Stimulated activated CD4-positive, alpha-beta T cell treated with anti-CD3 and anti-CD28 coated beads, TNF-alpha, amount 100 ng/mL, for 4 hours (primary cell): ENCODE measurements at regions not wholly inside any gene's neighbourhood (a gene's known extent, or its start where the extent isn't known, plus 50 kb on each side); places are given as distances from the start of the nearest gene placed in this dataset.
"Not testable (repeated sequence)": the region's sequence is repeated elsewhere in the genome, so short reads cannot be mapped to it uniquely, and the experiment has no call there.

ENCODE experiments used
- DNase-seq, 3 experiments: peaks; one replicate each; pipeline ENCODE4 v3.0.0-alpha.2; 2020; ENCODE audit warnings: low read depth in 3 of 3

- DNase-seq: no peak
Measured at GRCh38 chr13:33340631-33341030, 55.1 kb upstream of the STARD13 start.

- DNase-seq: no peak
Measured at GRCh38 chr13:33341861-33342452, 56.4 kb upstream of the STARD13 start.

DNA sequence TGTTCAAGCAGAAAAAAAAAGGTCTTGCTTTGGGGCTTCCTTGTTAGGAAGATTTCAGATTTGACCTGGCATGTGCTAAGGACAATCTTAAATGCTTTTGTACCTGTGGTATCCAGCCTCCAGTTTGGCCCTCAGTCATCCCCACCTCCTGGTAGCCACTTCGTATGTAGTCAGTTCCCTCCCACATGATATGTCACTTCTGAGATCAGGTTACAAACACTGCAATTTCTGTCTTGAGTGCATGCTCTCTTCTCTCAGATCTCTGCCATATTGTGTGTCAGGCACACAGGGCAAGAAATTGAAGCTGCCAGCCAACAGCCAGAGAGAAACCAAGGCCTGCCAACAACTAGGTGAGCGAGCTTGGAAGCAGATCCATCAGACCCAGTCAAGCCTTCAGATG is 60.3 kb upstream of the STARD13 start:
- no peak for DNase-seq

DNA sequence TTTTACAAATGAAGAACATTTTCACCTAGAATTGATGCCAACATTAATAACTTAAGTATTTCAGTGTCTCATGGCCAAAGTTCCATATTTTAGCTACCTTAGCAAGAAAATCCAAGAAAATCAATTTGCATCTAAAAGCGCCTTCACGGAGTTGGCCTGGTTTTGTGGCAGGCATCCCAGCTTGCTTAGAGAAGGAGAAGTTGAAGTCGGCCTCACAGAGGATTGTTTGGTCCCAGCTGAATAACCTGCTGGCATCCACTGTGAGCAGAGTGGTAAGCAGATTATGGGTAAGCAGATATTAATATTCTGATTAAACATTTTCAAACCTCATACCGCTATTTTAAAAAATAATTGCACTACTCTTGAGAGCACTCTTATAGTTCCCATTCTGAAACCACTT is 62.3 kb upstream of the STARD13 start:
- no peak for DNase-seq

GRCh38 chr13:33348366-33348765 is 62.8 kb upstream of the STARD13 start:
- DNase-seq: no peak

- no peak for DNase-seq
Measured at GRCh38 chr13:33349288-33349985, 63.9 kb upstream of the STARD13 start.

- DNase-seq: no peak
Measured at GRCh38 chr13:33349986-33350826, 64.7 kb upstream of the STARD13 start.

DNA sequence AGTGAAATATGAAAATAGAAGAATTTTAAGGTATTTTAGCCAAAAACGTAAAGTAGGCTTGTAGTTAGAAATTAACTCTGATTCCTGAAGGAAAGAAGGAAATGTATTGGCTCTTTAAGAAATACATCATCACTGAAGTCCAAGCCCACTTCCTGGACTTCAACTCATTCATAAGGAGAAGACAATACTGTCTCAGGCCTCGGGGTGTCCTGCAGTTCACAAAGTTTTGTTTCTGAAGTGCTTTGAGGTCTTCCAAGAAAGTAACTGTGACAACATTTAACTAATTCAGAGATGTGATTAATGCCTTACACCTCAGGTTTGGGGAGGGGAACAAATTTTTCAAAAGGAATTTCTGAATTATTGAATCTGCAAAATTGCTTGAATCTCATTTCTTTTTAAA is 65.8 kb upstream of the STARD13 start:
- DNase-seq: no peak

DNA sequence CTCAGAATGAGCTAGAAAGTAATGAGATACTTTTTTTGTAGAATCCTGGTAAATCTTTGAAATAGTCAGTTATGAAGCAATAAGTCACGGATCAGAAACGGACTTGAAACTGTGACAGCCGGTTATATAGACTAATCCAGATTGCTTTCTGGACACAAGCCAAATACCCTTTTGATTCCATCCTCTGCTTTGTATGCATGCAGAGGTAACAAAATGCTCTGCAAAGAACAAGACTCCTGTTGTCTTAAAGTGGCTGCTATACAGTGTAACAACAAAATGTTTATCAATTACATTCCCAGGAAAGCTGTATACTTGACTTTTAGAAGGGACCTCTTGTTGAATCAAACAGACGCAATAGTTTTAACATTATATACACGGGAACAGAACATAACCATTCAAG is 66.5 kb upstream of the STARD13 start:
- no peak for DNase-seq

GRCh38 chr13:33352526-33352925 is 67.0 kb upstream of the STARD13 start:
- no peak for DNase-seq

DNA sequence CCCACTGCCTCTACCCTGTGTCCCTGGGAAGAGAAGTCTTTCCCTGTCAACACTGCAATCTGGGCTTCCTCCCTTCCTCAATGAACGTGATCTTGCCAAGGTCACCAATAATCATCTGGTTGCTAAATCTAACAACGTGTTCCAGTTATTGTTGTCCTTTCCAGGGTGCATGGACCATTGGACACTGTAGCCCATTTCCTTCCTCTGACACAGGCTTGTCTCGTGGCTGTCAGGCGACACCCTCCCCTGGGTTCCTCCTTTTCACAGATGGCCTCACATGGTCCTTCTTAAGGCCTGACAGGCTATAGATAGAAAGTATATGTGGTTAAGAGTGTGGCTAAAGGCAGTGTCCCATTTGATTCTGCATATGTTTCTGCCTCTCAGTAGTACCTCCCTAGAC is 67.7 kb upstream of the STARD13 start:
- DNase-seq: no peak

GRCh38 chr13:33353646-33354045 is 68.1 kb upstream of the STARD13 start:
- DNase-seq: no peak

DNA sequence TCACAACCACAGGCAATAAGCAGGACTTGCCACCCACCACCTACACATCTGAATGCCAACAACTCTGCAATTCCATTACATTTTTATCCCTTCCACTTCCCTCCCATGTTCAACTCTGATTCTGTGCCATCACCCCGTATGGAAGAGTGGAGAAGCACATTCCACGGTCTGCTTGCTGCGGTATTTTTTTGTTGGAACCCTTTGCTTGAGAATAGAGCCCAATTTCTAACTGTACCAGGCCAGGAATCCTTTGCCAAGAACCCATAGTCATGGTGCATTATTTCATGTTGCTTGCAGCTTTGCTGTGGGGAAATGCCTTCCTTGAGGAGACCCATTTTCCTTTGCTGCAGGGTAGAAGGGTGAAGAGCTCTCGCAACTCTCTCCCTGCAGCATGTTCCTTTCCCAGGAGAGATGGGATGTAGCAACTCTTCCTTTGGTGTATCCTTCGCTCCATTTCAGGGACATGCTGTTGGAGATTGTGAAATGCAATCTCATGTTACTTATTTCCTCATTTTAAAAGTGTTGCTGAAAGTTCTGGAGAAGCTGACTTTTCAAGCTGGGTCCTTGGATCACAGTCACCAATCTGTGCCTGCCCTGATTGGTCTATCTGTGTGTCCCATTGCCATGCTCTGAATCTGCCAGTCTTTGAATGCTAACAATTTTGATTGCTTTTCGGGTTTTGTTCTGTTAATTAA is 69.8 kb upstream of the STARD13 start:
- no peak for DNase-seq

- DNase-seq: not testable (repeated sequence)
Measured at GRCh38 chr13:33358076-33358475, 72.5 kb upstream of the STARD13 start.

DNA sequence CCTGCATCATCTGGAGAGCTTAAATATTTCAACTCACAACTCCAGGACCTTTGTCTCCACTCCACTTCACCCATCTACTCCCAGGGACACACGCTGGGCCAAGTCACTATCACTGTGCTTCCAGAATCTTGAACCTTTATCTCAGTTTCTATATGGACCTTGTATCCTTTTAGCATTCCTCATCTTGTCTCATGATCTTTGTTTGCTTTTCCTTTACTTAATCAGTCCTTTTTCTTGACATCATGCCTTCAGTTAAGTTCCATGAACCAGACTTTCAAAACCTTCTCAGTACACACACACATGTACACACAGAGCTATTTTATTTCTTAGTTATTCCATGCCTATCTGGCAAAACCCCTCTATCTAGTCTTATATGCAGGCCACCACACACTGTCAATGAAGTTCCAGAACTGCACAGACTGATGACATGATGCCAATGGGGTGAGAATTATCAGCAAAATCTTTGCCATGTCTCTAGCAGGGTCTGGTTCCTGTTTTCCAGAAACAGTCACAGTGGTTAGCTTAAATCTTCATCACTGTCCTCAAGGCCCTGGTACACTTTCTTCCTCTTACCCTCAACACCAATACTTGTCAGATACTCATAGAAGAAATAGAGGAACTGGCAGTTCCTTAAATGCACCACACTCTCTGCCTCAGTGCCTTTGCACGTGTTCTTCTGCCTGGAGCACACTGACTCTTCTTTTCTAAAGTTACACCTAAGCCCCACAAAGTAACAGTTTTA is 77.6 kb upstream of the STARD13 start:
- no peak for DNase-seq

DNA sequence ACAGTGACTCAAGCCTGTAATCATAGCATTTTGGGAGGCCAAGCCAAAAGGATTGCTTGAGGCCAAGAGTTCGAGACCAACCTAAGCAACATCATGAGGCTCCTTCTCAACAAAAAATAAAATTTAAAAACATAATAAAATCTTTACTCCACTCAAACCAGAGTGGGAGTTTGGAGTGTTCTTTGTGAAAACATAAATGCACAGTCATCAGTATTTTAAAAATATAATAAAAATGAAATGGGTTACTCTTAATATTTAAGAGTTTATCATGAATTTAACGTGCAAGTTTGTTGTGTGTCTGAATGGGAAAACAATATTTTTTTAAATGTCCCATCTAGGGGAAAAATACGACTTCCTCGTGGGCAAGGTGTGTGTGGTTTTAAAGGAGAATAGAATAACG is 78.6 kb upstream of the STARD13 start:
- no peak for DNase-seq

DNA sequence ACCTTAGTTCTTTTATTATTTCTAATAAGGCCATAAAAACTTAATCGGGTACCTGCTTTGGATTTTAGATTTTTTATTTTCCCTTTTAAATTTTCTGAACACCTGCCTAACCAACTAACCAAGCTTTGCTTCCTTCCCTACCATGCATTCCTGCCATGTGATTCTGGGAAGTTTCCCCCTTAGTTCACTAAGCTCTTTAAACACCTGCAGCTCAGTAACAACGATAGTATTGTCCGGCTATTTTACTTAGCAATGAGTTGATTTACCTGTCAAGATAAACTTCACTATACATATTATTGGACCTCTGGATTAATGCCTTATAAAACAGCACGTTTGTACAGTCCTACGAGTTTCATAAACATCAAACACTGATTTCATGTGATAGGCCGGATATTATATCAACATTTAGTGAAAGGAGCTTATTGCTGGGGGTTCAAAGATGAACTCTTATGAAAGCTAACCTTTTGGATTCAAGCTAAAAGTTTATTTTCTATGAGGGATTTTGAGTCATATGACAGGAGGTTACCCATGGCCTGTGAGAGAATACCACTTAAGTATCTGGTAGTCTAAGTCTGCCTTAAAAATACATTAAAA is 81.0 kb upstream of the STARD13 start:
- DNase-seq: no peak

GRCh38 chr13:33367171-33367895 is 81.8 kb upstream of the STARD13 start:
- DNase-seq: no peak

DNA sequence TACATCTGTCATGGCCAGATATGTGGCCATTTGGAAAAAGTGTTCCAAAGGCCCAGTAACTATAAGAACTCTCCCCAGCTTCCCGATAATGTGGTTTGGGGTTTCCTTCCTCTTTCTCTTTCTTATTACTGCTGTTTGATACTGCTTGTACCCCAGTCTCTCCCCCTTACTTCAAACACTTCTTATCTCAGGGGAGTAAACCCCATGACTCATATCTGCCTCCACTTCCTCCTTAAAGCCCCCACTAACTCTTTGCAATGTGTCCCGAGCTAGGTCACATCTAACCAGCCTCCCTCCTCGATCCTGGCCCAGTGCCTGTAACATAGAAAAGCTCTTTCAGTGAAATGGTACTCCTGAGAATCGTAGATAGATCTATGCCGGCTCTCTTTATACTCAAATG is 82.4 kb upstream of the STARD13 start:
- DNase-seq: no peak

DNA sequence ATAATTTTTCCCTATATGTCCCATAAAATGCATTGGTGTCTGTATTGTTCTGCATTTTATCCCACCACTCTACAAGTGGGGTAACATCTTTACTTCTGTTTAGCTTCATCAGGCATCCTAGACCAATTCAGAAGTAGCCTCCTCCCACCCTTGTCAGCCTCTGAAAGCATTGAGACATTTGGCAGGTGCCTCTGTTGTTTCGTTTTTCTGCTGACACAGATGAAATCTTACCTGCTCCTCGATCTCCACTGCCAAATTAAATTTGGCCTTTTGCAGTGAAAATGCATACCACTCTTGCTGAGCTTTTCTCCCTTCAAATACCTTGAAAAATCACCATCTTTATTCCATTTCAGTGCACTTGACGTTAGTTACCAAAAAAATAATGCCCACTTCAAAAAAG is 83.5 kb upstream of the STARD13 start:
- DNase-seq: no peak
